Adrenal gland (tissue), 5 donors: ENCODE measurements at regions not wholly inside any gene's neighbourhood (a gene's known extent, or its start where the extent isn't known, plus 50 kb on each side); places are given as distances from the start of the nearest gene placed in this dataset.

ENCODE experiments used
- POLR2A ChIP-seq, 2 donors: fragments of 450-650 bp; IDR thresholded peaks; one replicate each; pipeline ENCODE4 v1.6.1; 2017; ENCODE audit warnings: antibody characterized with exemption in 2 of 2, mild to moderate bottlenecking in 2 of 2, moderate library complexity in 1 of 2
- TF ChIP-seq, protein P1 (sequence below), 6 experiments: fragments of 450-650 bp in 4 of 6; fragments of 200-600 bp in 2 of 6; sonication (generic) in 1 of 6; IDR thresholded peaks; 1 replicate in 5 of 6; 2 replicates in 1 of 6; pipeline versions ENCODE4 v1.5.1 to v1.8.0; 2016 to 2021; ENCODE audit warnings: antibody characterized with exemption in 6 of 6, mild to moderate bottlenecking in 2 of 6, moderate library complexity in 1 of 6
- donor health status: DM: no; HTN: no; CAD: no.

DNA sequence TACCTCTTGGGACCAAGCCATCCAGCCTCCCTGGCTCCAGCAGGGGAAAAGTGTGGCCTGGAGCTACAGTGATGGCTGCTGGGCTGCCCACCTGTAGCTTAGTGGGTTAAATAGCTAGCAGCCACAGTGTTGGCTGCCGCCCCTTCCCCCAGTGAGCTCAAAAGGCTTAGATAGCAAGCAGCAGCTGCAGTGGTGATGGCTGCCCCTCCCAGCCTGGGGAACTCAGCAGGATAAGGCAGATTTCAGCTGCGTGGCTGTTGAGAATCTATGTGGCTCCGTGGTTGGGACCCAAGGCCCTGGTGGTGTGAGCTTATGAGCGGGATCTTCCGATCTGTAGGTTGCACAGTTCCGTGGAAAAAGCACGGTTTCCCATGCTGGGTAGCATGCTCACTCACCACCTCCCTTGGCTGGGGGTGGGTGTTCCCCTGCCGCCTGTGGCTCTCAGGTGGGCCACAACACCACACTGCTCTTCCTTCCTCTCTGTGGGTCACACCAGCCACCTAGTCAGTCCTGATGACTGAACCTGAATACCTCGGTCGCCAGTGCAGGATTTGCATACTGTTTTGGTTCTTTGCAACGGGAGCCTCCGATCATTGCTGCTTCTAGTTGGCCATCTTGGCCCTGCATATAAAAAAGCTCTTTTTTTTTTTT is 946.5 kb upstream of the FAM98A start:
- no peak for TF ChIP-seq POLR2A (IDR thresholded peaks at IDR 0.05)
- TF ChIP-seq, protein P1, sequence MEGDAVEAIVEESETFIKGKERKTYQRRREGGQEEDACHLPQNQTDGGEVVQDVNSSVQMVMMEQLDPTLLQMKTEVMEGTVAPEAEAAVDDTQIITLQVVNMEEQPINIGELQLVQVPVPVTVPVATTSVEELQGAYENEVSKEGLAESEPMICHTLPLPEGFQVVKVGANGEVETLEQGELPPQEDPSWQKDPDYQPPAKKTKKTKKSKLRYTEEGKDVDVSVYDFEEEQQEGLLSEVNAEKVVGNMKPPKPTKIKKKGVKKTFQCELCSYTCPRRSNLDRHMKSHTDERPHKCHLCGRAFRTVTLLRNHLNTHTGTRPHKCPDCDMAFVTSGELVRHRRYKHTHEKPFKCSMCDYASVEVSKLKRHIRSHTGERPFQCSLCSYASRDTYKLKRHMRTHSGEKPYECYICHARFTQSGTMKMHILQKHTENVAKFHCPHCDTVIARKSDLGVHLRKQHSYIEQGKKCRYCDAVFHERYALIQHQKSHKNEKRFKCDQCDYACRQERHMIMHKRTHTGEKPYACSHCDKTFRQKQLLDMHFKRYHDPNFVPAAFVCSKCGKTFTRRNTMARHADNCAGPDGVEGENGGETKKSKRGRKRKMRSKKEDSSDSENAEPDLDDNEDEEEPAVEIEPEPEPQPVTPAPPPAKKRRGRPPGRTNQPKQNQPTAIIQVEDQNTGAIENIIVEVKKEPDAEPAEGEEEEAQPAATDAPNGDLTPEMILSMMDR (IDR thresholded peaks at IDR 0.05): no peak
